GM20431 (cell line): ENCODE measurements at regions not wholly inside any gene's neighbourhood (a gene's known extent, or its start where the extent isn't known, plus 50 kb on each side); places are given as distances from the start of the nearest gene placed in this dataset.

Source experiments
- in situ Hi-C: fragments of 300-500 bp; cut with MseI, MboI; formaldehyde crosslinking; loops from one replicate; pipeline ENCODE4 v1.15.0; 2020; ENCODE audit warnings: low sequenced_read_pairs; ENCODE audit not compliant: unreplicated experiment

GRCh38 chr4:12734586-12734985, 749.6 kb downstream of the RAB28 start:
- in situ Hi-C loops, result no loop called here

- in situ Hi-C loops, result loop anchor here (5.0 kb wide), 1 partner anchor 818 kb away; no protein-coding TSS in a partner anchor
These were observed 754.8 kb downstream of the RAB28 start for GRCh38 chr4:12729384-12729783.

DNA sequence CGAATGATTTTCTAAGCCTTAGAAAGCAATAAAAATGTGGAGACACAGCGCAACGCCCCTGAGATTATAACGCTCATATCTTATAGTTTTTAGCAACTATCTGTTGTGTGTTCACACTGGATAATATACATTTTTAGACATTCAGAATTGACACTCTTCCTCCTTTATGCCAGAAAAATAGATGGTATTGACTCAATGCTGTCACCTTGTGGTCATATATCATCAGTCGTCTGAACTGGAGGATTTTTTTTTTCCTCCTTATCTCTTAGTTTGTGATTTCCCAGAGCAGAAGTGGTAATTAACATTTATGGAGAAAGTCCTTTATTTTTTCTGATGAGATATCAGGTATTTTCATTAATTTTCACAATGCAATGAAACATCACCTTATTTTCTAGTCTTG, 759.6 kb downstream of the RAB28 start:
- in situ Hi-C loops, result no loop called here

DNA sequence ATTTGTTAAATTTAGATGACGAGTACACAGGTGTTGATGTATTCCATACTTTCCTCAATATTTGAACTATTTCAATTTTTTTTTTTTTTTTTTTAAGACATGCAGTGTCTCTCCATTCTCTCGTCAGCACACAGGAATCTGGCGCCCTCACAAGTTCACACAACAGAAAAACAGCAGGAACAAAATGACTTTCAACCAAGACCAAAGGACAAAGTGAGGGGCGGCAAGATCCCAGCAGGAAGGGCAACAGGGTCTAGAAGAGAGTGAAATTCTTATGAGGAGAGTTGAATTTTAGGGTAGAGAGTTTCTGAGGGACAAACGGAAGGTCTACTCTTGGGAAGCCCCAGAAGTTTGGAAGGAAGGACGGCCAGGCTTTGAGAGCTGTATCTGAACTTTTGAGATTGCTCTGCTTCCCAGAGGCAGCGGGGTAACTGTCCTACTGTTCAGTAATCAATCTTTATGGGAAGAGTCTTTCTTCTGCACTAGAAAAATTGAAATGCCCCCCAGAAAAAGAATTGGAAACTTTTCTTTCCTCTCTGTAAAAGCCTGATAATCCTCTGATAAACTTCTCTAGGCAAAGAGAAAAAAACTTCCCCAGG, 760.2 kb downstream of the RAB28 start:
- in situ Hi-C loops, result no loop called here

- in situ Hi-C loops, result no loop called here
These were observed 767.2 kb downstream of the RAB28 start for GRCh38 chr4:12716896-12717295.

DNA sequence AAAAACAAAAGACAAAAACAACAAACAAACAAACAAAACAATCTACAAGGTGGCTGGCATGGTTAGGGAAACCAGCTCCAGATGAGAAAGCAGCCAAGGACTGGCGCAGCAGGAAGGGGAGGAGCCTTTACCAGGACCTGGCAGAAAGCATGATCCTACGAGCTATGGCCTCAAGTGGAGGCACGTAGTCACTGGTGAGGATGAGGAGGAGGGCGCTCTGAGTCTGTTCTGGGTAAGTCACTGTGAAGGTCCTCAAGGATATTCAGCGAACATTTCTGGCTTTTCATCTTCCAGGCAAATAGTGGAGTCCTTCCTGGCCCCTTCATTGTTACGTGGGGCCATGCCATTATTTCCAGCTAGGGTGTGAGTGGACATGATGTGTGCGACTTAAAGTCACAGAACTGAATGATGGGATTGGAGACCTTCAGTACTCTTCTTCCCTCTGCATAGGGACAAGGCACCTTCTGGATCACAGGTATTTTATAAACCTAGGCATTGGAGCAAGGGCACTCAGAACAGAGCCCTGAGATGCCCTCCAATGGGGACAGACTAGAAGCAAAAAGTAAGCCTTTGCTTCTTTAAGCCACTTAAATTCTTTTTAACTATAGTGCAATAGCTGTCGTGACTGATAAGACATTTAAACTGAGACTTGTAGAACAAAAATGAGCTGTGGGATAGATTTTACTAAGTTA, 771.3 kb downstream of the RAB28 start:
- in situ Hi-C loops, result no loop called here

DNA sequence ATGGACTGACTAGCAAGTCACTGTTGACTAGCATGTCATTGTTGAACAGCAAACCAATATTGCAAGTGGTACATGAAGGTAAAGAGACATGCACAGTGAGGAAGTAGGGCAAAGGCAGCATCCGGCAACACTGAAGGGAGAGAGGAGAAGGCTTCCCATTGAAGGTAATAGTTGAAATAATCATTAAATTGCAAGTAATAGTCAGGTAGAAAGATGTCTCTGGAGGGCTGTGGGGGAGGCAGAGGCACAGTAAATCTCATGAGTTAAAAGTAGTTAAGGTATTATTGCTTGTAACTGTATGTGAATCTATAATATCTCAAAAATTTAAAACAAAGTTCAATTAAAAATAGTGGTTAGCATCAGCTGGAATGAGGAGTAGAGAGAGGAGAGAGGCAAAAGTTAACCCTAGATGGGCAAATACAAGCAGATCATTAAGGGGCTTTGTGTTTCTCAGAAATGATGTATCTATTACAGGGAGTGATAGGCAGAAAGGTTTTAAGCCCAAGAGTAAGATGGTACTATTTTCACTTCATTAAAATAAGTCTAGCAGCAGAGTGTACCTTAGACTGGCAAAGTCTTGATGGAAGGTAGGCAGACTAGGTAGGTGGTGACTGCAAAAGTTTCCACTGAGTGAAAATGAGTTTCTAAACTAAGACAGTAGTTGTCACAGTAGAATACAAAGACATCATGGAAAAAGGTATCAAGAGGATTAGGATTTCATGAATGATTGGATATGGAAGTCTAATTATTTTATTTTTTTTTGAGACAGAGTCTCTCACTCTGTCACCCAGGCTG, 776.6 kb downstream of the RAB28 start:
- in situ Hi-C loops, result no loop called here

DNA sequence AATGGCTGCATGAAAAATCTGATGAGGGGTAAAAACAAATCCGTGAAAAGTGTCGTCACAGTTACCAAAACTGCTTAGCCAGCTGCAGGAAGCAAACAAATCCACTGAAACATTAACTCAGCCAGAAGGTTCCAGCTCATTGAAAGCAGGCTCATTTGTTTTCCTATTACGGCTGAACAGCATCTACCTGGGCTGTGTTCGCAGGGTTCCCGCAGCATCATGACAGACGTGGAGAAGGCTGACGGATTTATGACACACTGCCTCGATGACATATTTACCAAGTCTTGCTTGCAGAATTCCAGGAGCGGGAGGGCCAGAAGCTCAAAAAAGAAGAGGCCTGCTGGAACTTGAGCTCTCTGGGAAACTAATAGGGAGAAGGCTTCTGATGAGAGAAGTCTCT, 781.1 kb downstream of the RAB28 start:
- in situ Hi-C loops, result no loop called here

GRCh38 chr4:12701384-12701783, 782.8 kb downstream of the RAB28 start:
- in situ Hi-C loops, result no loop called here

DNA sequence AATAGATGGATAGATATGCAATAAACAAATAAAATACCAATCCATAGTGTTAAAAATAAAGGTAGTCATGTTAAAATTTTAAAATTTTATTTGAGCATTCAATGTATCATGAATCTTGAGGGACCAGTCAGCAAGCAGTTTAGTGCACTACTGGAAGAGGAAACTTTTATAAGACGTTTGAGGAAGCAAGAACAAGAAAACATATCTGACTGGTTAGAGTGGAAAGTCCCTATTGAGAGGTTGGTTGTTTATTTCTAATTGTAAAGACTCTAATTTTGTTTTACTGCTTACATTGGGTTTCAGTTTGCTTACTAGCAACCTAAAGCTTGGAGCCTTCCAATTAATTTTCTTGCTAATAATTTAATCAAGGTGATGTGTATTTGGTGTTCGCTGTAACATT, 786.2 kb downstream of the RAB28 start:
- in situ Hi-C loops, result no loop called here

DNA sequence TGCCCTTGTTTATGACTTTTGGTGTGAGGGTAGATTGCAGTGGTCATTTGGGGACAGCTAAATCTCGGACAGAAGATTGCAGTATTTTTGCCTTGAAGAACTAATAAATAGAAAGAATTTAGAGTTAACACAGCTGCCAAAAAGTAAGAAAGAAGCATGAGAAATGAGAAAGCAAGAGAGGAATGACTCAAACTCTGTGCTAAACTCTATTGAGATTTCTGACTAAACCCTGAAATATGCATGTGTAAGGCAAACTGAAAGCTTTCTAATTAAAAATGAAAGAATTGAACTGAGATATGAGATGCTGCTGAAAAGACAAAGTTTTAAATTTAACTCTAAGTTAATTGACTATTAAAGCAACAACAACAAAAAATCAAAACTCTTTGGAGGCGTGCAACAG, 791.3 kb downstream of the RAB28 start:
- in situ Hi-C loops, result no loop called here

DNA sequence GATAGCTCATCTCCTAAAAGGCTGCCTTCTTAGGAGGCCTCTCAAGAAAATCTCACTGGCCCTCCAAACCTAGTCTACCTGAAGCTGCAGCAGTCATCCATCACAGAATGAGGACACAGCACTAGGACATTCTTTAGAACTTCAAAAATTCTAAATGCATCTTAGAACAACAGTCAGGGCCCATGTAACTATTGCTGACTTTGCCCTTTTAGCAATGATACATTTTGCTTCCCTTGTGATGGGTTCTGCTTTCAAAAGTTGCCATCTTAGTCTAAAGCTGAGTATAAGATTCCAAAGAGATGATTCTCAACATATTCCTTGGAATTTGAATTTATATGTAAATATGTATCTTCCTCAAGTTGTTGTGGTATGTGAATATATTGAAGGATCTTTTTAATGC, 793.0 kb downstream of the RAB28 start:
- in situ Hi-C loops, result no loop called here

DNA sequence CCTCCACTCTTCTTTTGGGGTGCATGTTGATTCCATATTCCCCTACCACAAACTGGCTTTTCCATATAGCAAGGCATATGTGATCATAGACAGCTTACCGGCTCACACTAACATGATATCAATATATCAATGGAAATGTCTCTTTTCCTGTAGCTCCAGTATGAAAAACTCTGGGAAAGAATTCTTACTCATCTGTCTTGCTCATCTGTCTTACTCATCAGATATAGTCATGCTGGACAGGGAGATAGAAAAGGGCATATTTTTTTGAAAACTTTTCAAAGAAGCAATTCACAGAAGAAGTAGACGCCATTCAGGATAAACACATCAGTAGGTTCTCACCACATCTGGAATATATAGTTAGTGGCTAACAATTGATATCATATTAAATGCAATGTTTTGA, 794.7 kb downstream of the RAB28 start:
- in situ Hi-C loops, result no loop called here

- in situ Hi-C loops, result no loop called here
These were observed 804.9 kb downstream of the RAB28 start for GRCh38 chr4:12679217-12679616.

- in situ Hi-C loops, result no loop called here
These were observed 810.0 kb downstream of the RAB28 start for GRCh38 chr4:12674184-12674583.

GRCh38 chr4:12672303-12672702, 811.8 kb downstream of the RAB28 start:
- in situ Hi-C loops, result no loop called here

DNA sequence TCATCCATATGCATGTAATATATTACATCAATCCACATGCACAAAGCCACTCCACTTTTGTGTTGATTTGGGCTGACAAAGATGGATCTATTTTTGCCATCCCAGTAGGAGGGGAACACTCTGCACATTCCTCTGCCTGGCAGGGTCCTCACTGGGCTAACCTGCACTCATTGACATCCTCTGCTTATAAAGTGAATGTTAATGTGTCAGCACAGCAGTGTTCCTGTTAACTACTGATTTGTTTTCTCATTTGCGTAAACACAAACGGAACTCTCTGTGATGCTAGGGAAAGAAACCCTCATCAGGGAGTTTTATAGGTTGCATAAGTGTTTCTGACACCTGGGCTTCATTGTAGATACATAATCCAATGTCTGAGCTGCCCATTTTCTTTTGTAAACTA, 826.0 kb downstream of the RAB28 start:
- in situ Hi-C loops, result no loop called here

- in situ Hi-C loops, result no loop called here
These were observed 832.3 kb downstream of the RAB28 start for GRCh38 chr4:12651876-12652275.

- in situ Hi-C loops, result no loop called here
These were observed 838.4 kb downstream of the RAB28 start for GRCh38 chr4:12645732-12646131.

DNA sequence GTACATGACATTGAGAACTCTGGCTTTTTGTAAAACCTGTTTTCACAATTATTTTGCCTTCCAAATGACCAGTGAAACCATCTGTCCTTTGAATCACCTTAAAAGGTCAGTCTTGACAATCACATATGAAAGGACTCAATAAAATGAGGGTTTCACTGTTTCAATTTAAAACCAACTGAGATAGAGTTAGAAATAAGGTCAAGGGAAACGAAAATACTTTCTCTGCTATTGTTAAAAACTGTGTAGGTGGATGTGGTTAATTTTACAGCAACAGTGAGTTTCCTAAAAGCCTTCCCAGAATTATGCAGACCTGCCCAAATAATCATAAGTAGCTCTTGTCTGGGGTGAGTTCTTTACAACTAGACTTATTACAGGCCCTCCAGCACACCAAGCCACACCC, 839.9 kb downstream of the RAB28 start:
- in situ Hi-C loops, result no loop called here

GRCh38 chr4:12636191-12636590, 847.9 kb downstream of the RAB28 start:
- in situ Hi-C loops, result no loop called here
